Thyroid gland (tissue), 4 donors: ENCODE measurements at regions not wholly inside any gene's neighbourhood (a gene's known extent, or its start where the extent isn't known, plus 50 kb on each side); places are given as distances from the start of the nearest gene placed in this dataset.

Experiments used
- DNase-seq, 2 donors: peaks; one replicate each; pipeline ENCODE4 v3.0.0-alpha.2; 2019
- H3K27ac ChIP-seq, 3 donors: fragments of 200-600 bp; sonication (generic); 1 replicate in 2 of 3; 2 replicates in 1 of 3; pipeline ENCODE4 v1.5.1; 2016 to 2019; ENCODE audit warnings: mild to moderate bottlenecking in 1 of 3, moderate library complexity in 1 of 3
- H3K27me3 ChIP-seq: fragments of 200-600 bp; sonication (generic); one replicate; pipeline ENCODE4 v1.5.1; 2019
- H3K36me3 ChIP-seq, 2 donors: fragments of 200-600 bp; sonication (generic); one replicate each; pipeline ENCODE4 v1.5.1; 2016 to 2019
- H3K4me1 ChIP-seq, 2 donors: fragments of 200-600 bp; sonication (generic); one replicate each; pipeline ENCODE4 v1.5.1; 2017 to 2019
- H3K4me3 ChIP-seq, 3 donors: fragments of 200-600 bp; sonication (generic); replicated peaks in 1 of 3; 1 replicate in 2 of 3; 2 replicates in 1 of 3; pipeline ENCODE4 v1.5.1; 2016; ENCODE audit warnings: mild to moderate bottlenecking in 1 of 3
- H3K9me3 ChIP-seq: fragments of 200-600 bp; sonication (generic); one replicate; pipeline ENCODE4 v1.5.1; 2017
- CTCF ChIP-seq, 6 experiments: fragments of 200-600 bp in 3 of 6; fragments of 450-650 bp in 3 of 6; sonication (generic) in 3 of 6; IDR thresholded peaks; one replicate each; pipeline ENCODE4 v1.5.1; 2016 to 2019; ENCODE audit warnings: antibody characterized with exemption in 6 of 6, mild to moderate bottlenecking in 2 of 6, inconsistent platforms in 1 of 6, moderate library complexity in 1 of 6
- POLR2A ChIP-seq, 2 donors: fragments of 450-650 bp; IDR thresholded peaks; one replicate each; pipeline ENCODE4 v1.6.1; 2017; ENCODE audit warnings: antibody characterized with exemption in 2 of 2, mild to moderate bottlenecking in 2 of 2, moderate library complexity in 1 of 2
- WGBS, 2 donors: methylation state at CpG; one replicate each; pipeline ENCODE4 v1.1.5; 2017; 5-methylcytosine and 5-hydroxymethylcytosine counted together
- intact Hi-C: fragments of 100-400 bp; cut with DNase I; formaldehyde crosslinking; loops from one replicate; pipeline ENCODE4 v1.15.1; 2023

DNA sequence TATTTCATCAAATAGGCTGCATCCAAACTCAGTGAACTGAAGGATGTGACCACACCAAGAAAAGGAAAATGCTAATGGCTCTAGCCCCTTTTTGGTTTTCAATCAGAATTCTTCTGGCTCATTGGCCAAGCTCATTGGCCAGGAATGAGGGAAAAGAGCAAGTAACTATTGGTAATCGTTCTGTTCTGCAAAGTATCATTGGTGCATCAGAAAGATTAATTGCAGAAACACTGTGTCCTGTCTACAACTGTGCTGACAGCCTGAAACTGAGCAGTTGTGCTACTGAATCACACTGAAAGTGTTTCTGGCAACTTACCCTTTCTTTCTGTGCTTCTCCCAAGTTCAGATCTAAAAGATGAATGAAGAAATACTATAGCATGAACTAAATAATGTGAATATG lies 116.4 kb upstream of the ROBO2 start:
- Histone ChIP-seq H3K4me1 (no peaks in the 10 kb centered on the region), H3K27me3 (no peaks in the 10 kb centered on the region), H3K4me3 (no peak overlapping the region), H3K36me3 (no peaks in the 10 kb centered on the region), H3K27ac (no peak overlapping the region), H3K9me3 (no peaks in the 10 kb centered on the region)
- 68 to 74% methylated on average over 1 of the region's 1 CpG for WGBS, 2 donors
- TF ChIP-seq CTCF (IDR thresholded peaks at IDR 0.05) (no peak), POLR2A (IDR thresholded peaks at IDR 0.05) (no peak)
- DNase-seq: no peak
- intact Hi-C loops: no loop called here

- no peak overlapping the region for H3K27ac ChIP-seq
- TF ChIP-seq POLR2A (IDR thresholded peaks at IDR 0.05): no peak
- no peak for TF ChIP-seq CTCF (IDR thresholded peaks at IDR 0.05)
Measured at GRCh38 chr3:76930712-76931111, 109.2 kb upstream of the ROBO2 start.

GRCh38 chr3:76933245-76933644 lies 106.7 kb upstream of the ROBO2 start:
- DNase-seq: no peak
- Histone ChIP-seq H3K27me3 (no peaks in the 10 kb centered on the region), H3K9me3 (no peaks in the 10 kb centered on the region), H3K27ac (no peak overlapping the region), H3K4me3 (no peak overlapping the region), H3K4me1 (no peaks in the 10 kb centered on the region), H3K36me3 (no peaks in the 10 kb centered on the region)
- TF ChIP-seq POLR2A (IDR thresholded peaks at IDR 0.05) (no peak), CTCF (IDR thresholded peaks at IDR 0.05) (no peak)
- WGBS, 2 donors: 0 to 35% methylated on average over 1 of the region's 1 CpG
- intact Hi-C loops: no loop called here

More at GRCh38 chr3:76930712-76931111, 109.2 kb upstream of the ROBO2 start:
- WGBS, 2 donors: 47 to 51% methylated on average over 2 of the region's 2 CpGs
- H3K36me3 ChIP-seq: no peaks in the 10 kb centered on the region
- H3K4me3 ChIP-seq: no peak overlapping the region
- intact Hi-C loops: no loop called here
- no peaks in the 10 kb centered on the region for H3K4me1 ChIP-seq
- no peaks in the 10 kb centered on the region for H3K27me3 ChIP-seq
- no peak for DNase-seq
- no peaks in the 10 kb centered on the region for H3K9me3 ChIP-seq

DNA sequence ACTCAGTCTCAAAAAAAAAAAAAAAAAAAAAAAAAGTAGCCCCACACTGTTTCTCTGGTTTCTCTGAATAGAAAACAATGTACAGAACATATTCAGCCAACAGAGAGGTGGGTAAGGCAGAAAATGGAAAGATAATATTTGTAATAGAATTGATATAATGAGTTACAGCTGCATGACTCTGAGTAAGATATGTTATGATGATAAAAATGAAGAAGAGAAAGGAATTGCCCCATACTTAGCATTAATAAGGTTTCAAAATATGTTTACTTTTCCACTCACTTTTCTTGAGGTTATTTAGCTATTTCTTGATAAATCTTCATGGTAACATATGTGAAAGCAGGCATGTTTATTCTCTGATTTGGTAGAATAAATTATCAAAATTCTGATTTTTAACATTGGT lies 100.9 kb upstream of the ROBO2 start:
- no peak for TF ChIP-seq POLR2A (IDR thresholded peaks at IDR 0.05)
- no peak for TF ChIP-seq CTCF (IDR thresholded peaks at IDR 0.05)
- H3K27ac ChIP-seq: no peak overlapping the region
- intact Hi-C loops: no loop called here
- no peaks in the 10 kb centered on the region for H3K9me3 ChIP-seq
- no peaks in the 10 kb centered on the region for H3K27me3 ChIP-seq
- DNase-seq: no peak
- H3K36me3 ChIP-seq: no peaks in the 10 kb centered on the region
- no peaks in the 10 kb centered on the region for H3K4me1 ChIP-seq
- H3K4me3 ChIP-seq: no peak overlapping the region

DNA sequence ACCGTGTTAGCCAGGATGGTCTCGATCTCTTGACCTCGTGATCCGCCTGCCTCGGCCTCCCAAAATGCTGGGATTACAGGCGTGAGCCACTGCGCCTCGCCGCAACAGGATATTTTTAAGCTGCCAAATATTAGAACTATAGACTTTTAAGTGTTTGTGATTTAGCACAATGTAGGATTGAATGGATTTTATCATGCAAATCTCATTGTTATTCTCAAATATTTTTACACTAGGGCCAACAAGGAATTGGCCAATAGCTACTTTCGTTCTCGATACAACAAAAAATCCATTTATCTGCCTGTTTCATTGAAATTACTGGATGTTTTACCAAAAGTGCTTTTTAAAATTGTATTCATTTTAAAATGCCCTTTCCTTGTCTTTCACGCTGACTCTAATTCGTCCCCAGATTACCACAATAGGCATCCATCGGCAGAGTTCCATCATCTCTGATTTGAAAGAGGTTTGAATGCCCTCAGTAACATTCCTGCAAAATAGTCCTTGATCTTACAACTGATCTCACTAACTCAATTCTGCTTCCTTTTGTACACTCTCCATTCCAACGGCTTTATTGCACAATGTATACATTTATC lies 99.6 kb upstream of the ROBO2 start:
- TF ChIP-seq POLR2A (IDR thresholded peaks at IDR 0.05) (no peak), CTCF (IDR thresholded peaks at IDR 0.05) (no peak)
- 92% methylated on average over 15 of the region's 15 CpGs for WGBS, 2 donors
- DNase-seq: no peak
- intact Hi-C loops: no loop called here
- Histone ChIP-seq H3K4me3 (no peak overlapping the region), H3K36me3 (no peaks in the 10 kb centered on the region), H3K4me1 (no peaks in the 10 kb centered on the region), H3K27me3 (no peaks in the 10 kb centered on the region), H3K27ac (no peak overlapping the region), H3K9me3 (no peaks in the 10 kb centered on the region)
